ENCODE measurements at regions not wholly inside any gene's neighbourhood (a gene's known extent, or its start where the extent isn't known, plus 50 kb on each side); places are given as distances from the start of the nearest gene placed in this dataset.
"Not testable (repeated sequence)": the region's sequence is repeated elsewhere in the genome, so short reads cannot be mapped to it uniquely, and the experiment has no call there.

DNA sequence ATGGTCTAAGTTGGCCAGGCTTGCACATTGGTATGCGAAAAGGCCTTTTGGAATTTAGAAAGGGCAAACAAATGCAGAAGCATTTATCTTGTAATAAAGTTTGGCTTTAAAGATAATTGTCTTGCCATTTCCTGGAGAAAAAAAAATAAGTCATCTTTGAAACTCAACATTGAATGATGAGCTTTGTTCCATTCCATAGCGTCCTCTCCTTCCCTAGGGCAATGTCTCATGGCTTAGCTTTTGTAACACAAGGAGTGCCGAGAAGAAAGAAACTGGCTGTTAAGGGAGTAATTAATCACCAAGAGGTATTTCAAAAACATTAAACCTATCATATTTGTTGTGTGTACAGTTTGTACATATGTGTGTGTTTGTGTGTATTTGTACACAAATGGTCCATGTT is 372.3 kb downstream of the NPIPA8 start:
- no peak for DNase-seq (ENCODE audit: low spot score)
- in situ Hi-C loops (cut with MboI; ENCODE audit: low sequenced_read_pairs, unreplicated experiment): no loop called here
- TF ChIP-seq, protein P1, sequence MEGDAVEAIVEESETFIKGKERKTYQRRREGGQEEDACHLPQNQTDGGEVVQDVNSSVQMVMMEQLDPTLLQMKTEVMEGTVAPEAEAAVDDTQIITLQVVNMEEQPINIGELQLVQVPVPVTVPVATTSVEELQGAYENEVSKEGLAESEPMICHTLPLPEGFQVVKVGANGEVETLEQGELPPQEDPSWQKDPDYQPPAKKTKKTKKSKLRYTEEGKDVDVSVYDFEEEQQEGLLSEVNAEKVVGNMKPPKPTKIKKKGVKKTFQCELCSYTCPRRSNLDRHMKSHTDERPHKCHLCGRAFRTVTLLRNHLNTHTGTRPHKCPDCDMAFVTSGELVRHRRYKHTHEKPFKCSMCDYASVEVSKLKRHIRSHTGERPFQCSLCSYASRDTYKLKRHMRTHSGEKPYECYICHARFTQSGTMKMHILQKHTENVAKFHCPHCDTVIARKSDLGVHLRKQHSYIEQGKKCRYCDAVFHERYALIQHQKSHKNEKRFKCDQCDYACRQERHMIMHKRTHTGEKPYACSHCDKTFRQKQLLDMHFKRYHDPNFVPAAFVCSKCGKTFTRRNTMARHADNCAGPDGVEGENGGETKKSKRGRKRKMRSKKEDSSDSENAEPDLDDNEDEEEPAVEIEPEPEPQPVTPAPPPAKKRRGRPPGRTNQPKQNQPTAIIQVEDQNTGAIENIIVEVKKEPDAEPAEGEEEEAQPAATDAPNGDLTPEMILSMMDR (IDR thresholded peaks at IDR 0.05; ENCODE audit: borderline replicate concordance, control extremely low read depth, extremely low read depth, insufficient read depth, missing control alignments): no peak

DNA sequence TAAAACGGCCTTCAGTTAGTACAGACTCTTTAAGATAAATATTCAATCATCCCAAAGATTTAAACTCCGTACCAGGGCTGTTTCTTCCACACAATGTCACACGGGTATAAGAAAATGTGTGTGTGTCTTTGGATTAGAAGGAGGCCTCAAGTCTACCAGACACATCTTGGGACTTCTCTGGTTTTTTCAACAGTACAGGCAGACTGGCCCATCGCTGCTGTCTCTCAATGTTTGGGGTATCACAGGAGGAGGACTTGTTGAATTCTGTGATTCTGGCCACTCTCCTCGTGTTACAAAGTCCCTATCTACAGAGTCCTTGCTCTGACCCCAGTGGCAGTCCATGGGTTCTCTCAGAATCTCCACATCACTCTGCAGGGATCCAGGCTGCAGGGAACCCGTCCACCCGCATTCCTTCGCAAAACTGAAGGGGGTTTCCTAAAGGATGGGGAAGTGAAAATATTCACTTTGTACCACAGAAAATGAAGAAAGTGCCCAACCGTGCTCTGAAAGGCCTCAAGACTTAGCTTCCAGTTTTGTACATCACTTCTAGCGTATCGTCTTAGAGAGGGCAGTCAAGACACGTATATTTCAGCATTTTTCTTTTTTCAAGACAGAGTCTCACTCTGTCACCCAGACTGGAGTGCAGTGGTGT is 373.2 kb downstream of the NPIPA8 start:
- in situ Hi-C loops (cut with MboI; ENCODE audit: low sequenced_read_pairs, unreplicated experiment): no loop called here
- no peak for DNase-seq (ENCODE audit: low spot score)
- TF ChIP-seq, protein P1 (IDR thresholded peaks at IDR 0.05; ENCODE audit: borderline replicate concordance, control extremely low read depth, extremely low read depth, insufficient read depth, missing control alignments): no peak

DNA sequence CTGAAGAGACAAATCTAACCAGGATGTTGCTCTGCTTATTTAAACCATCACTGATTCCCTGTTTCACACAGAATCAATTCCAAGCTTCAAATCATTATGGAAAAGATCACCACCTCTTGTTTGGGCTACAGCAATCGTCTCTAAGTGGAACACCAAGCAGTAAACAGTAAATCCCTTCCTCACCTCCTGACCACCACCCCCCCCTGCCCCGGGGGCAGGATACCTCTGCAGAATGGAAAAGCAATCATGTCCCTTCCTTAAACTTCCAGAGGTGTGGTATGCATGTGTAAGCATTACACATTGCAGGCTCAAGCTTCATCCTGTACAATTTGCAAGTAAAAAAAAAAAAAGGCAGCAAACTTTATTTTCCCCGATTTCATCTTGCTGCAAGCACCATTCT is 373.8 kb downstream of the NPIPA8 start:
- TF ChIP-seq, protein P1 (IDR thresholded peaks at IDR 0.05; ENCODE audit: borderline replicate concordance, control extremely low read depth, extremely low read depth, insufficient read depth, missing control alignments): no peak
- no peak for DNase-seq (ENCODE audit: low spot score)
- in situ Hi-C loops (cut with MboI; ENCODE audit: low sequenced_read_pairs, unreplicated experiment): no loop called here

DNA sequence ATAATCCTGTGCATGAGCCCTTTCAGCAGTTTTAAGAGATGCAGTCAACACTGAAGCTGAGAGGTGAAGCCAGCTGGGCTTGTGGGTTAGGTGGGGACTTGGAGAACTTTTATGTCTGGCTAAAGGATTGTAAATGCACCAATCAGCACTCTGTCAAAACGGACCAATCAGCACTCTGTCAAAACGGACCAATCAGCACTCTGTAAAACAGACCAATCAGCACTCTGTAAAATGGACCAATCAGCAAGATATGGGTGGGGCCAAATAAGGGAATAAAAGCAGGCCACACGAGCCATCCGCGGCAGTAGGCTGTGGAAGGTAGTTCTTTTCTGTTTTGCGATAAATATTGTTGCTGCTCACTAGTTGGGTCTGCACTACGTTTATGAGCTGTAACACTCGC is 374.7 kb downstream of the NPIPA8 start:
- DNase-seq (ENCODE audit: low spot score); in situ Hi-C loops (cut with MboI; ENCODE audit: low sequenced_read_pairs, unreplicated experiment): not testable (repeated sequence)

DNA sequence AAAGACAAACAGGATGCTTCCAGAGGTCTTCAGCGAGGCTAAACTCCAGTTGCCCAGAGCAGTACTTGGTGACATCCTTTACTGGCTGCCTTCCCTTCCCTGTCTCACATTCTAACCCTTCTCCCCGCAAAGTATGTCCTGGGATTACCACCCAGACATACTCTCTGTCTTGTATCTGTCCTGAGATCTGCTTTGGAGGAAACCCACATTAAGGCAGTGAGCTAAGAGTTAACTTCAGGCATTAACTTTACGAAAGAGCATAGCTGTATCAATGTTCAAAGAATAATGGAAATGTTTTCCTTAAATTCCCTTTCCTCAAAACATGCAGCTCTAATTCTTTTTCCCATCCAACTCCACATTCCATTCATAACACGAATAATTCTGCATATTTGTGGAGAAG is 385.2 kb downstream of the NPIPA8 start:
- no peak for DNase-seq (ENCODE audit: low spot score)
- TF ChIP-seq, protein P1 (IDR thresholded peaks at IDR 0.05; ENCODE audit: borderline replicate concordance, control extremely low read depth, extremely low read depth, insufficient read depth, missing control alignments): no peak
- in situ Hi-C loops (cut with MboI; ENCODE audit: low sequenced_read_pairs, unreplicated experiment): no loop called here

DNA sequence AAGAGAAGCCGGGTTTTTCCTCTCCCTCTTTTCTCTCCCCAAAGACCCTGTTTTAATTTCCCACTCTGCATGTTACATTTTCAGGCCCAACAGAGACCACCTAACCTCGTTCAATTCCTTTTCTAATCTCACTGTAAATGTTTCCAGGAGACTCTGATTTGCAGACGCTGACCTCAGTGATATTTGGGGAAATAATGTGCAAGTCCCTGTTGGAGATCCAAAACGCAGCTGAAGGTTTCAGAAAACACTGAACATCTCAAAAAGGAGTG is 386.6 kb downstream of the NPIPA8 start:
- TF ChIP-seq, protein P1 (IDR thresholded peaks at IDR 0.05; ENCODE audit: borderline replicate concordance, control extremely low read depth, extremely low read depth, insufficient read depth, missing control alignments): no peak
- no peak for DNase-seq (ENCODE audit: low spot score)
- in situ Hi-C loops (cut with MboI; ENCODE audit: low sequenced_read_pairs, unreplicated experiment): no loop called here

DNA sequence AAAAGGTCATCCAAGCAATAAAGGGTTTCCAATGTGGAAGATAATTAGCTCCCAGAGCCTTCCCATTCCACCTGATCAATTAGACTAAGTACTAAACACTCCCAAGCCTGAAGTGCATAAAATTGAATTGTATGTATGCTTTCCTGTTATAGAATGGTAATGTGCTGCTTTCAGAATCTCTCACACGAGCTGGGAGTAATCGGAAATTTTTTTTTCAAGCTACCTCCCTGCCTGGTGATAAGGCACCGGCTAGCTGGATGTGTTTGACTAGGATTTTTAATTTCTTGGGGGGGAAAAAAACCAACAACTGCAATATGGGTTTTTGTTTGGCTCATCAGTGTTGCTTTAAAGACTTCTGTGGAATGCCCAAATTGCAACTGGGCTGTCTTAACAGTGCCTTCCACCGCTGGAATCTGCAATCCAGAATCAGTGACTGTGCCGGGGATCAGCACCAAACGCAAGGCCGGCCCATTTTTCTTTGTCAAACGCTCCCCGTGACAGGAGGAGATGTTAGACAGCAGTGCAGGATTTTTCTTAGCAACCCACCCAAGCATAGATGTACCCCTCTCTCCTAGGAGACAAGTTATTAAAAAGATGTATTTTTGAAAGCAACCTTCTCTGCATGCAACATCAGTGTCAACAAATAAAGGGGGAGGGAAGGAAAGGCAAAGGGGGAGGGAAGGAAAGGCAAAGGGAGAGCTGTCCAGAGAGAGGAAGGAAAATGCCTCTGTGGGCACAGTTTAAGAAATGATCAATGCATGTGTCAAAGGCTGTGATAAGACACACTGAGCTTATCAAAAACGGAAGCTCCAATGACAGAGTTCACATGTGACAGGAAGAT is 387.2 kb downstream of the NPIPA8 start:
- no peak for DNase-seq (ENCODE audit: low spot score)
- in situ Hi-C loops (cut with MboI; ENCODE audit: low sequenced_read_pairs, unreplicated experiment): no loop called here
- TF ChIP-seq, protein P1 (IDR thresholded peaks at IDR 0.05; ENCODE audit: borderline replicate concordance, control extremely low read depth, extremely low read depth, insufficient read depth, missing control alignments): no peak

Data from GM13976 (cell line).